ENCODE measurements at regions not wholly inside any gene's neighbourhood (a gene's known extent, or its start where the extent isn't known, plus 50 kb on each side); places are given as distances from the start of the nearest gene placed in this dataset.

DNA sequence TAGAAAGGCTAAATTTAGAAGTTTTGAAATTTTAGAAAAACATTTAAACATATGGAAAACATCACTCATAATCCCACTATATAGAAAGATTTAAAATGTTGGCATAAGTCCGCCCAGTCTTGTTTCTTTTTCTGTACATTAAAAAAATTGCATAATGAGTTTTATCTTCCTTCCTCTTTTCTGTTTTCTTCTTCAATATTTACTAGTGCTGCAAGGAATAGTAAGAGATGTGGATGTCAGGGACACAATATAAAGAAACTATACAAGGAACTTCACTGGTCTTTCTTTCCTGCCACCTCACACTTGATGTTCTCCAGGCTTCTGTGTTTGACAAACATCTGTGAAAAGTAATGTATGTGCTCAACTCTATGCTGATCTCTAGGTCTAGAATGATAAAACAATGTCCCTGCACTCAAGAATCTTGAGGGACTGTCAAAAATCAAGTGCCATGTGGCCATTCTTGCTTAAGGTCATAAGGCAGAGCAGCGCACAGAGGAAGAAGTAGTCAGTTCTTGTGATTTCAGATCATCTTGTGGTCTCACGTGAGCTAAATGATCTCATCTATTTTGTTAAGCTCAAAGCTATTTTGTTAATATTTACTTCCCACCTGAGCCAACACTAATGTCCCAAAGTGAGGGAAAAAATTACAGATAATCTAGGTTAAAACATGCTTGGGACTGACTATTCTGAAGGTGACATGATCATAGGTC is 186.9 kb upstream of the OBI1 start:
- no peak for DNase-seq

DNA sequence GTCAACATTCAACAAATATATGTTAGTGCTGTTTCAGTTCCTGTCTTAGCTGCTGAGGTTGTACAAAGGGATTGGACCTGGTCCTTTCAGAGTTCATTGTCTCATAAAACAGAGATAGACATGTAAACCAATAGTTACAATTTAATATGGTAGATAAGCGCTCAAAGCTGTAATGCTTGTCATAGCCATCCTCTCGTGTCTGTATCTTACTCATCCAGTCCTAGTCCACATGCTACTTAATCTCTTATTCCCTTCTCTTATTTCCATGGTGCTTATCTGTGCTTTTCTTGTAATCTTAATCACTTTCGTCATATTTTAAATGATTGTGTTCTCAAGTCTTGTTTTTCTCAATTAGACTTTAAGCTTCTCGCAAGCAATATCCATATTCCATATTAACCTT is 185.2 kb upstream of the OBI1 start:
- DNase-seq, result no peak

GRCh38 chr13:78841358-78841963 is 182.5 kb upstream of the OBI1 start:
- no peak for DNase-seq

- no peak for DNase-seq
These were observed 177.4 kb upstream of the OBI1 start for GRCh38 chr13:78836238-78836784.

DNA sequence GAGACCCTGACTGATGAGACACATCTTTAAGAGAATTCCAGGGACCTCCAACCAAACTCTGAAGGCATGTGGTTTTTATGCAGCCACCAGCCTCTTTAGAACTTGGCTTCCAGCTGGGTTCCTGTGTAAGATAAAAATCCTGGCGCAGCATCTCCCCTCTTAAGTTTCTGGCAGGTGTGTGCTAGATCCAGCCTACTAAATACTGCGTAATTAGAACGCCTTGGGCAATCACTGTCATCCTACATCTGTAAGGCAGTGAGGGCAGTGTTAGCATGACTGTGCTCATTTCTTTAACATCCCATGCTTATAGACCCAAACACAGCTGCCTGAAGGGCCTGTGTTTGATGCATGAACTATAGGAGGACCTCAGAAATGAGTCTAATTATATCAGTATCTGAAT is 173.5 kb upstream of the OBI1 start:
- DNase-seq, result no peak

DNA sequence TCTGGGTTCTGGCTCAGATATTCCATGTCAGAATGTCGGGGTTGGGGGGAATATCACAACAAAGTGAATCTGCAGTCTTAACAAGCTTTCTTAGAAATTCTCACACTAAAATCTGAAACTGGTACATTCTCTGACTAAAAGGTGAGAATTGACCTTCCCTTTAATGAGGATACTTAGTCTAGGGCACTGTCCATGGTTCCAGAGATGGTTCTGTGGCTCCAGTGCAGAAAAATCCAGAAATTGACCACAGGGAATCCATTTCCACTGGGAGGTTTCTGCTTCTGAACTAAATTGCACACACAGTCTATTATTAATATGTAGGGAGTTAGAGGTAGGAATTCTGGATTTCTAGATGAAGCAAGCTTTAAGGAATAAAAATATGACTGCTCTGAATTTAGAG is 171.6 kb upstream of the OBI1 start:
- DNase-seq, result no peak

GRCh38 chr13:78829821-78830220 is 170.9 kb upstream of the OBI1 start:
- no peak for DNase-seq

GRCh38 chr13:78827471-78827870 is 168.5 kb upstream of the OBI1 start:
- DNase-seq, result no peak

DNA sequence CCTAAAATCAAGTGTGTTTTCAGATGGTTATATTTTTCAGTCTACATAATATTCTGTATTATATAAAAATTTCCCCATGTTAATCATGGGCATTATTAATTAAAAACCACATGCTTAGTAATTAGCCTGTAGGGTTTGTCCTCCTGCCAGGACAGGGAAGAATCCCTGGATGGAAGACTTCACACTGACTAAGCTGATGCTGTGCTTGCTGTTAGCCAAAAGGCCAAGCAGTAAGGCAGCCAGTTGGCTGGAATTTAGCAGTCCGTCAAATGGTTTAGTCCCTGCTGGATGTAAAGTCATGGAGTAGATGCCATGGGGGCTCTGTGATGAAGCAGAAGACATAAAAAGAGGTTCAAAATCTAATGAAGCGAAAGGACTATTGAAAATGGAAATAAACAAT is 168.0 kb upstream of the OBI1 start:
- DNase-seq, result no peak

DNA sequence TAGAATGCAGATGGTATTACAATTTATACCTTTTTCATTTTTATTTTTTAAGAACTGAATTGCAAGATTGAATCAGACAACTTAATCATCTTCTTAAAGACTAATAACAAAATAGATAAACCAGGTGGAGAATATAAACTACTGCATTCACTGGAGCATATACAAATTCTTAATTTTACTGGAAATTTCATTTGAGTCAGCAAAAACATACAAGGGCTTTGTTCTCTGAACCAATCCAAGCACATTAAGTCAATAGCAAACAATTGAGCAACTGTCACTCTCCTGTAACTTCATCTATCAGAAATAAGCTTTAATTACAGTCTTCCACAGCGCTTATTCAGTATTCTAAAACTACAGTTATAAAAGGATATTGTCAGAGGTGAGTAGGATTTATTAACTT is 167.4 kb upstream of the OBI1 start:
- no peak for DNase-seq

DNA sequence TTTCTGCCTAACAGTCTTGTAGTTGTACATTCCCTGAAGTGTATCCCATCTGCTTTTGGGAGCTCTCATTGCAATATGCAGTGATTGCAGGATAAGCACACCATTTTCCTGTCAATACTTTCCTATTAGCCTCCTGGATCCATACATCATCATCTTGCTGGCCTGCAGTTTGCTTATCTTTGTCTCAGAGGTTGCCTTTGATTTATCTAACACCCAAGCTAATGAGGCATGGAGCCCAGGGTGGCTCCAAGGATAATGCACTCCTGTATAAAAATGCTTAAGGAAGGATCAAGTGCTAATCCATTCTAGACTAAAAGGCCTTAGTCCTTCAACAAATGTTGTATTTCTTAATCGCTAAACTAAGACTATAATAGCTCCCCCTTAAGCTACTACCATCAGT is 161.6 kb upstream of the OBI1 start:
- DNase-seq, result no peak

DNA sequence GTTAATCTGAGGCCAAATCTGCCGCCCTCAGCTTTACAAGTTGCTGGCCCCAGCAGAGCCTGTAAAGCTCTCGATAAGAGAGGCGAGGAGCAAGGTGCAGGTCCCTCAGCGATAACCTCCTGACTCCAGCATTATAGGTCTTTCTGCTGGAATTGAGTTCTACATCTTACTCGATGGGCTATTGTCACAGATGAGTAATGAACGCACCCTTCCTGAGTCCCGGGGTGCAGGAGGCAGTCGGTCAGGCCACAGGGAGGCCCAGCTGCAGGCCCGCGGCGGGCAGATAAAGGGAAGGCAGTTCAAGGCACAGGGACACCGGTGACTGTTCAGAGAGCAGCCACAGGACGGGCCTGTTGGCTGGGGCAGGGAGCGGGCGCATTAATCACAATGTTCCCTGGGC is 157.6 kb upstream of the OBI1 start:
- no peak for DNase-seq

GRCh38 chr13:78816154-78816553 is 157.2 kb upstream of the OBI1 start:
- no peak for DNase-seq

DNA sequence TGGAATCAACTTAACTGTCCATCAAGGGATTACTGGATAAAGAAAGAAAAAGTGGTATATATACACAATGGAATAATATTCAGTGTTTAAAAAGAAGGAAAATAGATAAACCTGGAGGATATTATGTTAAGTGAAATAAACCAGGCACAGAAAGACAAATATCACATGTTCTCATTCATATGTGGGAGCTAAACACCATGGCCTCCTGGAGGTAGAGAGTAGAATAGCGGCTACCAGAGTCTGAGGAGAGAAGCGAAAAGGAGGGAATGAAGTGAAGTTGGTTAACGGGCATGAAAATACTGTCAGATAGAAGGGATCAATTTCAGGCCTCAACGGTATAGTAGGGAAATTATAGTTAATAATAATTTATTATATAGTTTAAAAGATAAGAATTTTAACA is 147.5 kb upstream of the OBI1 start:
- DNase-seq, result peak; percentile 58

- DNase-seq, result no peak
These were observed 144.0 kb upstream of the OBI1 start for GRCh38 chr13:78802912-78803311.

- peak; percentile 32 for DNase-seq
These were observed 128.2 kb upstream of the OBI1 start for GRCh38 chr13:78787190-78787589.

DNA sequence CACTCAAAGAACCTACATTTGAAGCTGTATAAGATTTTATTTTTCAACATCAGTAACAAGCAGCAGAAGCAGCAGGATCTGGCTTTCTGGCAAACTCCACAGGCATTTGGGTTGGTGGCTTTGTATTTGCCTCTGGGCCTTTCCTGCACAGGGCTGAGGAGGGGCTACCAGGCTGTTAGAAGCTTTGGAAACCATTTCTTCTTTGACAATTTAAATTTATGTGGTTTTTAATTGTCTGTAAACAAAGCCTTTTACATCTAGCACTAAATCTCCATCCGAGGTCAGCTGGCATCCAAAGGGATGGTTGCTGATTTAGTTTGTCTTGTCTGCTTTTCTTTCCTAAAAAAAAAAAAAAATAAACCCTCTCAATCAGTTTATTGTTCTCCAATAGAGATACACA is 127.5 kb upstream of the OBI1 start:
- no peak for DNase-seq

DNA sequence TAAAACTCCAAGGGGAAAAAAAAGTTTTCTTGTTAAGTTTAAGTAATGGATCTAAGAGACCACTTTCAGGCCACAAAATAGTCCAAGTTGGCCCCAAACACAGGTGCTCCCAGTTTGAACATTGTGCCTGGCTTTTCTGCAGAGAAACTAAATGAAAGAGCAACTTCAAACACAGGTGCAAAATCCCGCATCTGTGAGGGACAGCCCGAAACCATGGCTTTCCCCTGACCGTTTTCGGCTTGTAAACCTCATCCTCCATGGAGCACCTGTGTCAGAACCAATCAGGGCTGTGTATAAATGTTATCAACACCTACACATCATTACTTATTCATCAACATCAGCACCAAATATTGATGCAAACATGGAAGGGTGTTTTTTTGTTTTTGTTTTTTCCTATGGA is 126.8 kb upstream of the OBI1 start:
- no peak for DNase-seq

DNA sequence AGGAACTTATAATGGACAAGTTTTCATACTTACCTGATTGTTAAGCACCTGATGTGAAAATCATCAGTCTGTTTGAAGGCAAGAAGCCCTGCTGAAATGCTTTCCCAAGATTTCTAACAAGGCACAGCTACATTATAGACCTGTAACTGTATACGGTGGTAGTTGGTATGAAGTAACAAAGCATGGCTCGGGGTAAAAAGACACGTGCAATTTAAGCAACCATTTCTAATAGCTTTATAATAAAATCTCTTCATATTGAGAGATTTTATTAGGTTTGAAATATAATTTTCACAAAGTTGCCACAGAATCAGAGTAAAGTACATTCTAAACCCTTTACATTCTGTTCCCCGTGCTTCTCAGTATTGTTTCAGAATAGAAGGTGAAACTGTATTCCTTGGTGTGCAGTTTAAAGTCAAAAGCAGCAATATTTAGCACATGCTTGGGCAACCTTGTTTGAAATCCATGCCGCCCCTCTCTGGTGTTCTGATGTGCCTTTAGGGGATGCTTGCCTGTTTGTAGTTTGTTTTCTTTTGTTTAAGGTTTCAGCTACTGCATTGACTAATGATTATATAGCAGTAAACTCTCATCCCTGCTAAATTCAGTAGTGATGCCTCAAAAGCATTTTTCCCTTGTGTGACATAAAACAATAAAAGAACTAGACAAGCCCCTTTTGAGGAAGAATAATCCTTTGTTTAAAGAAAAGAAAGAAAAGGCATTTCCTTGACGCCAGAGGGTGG is 125.2 kb upstream of the OBI1 start:
- no peak for DNase-seq

GRCh38 chr13:78780708-78781107 is 121.8 kb upstream of the OBI1 start:
- no peak for DNase-seq

DNA sequence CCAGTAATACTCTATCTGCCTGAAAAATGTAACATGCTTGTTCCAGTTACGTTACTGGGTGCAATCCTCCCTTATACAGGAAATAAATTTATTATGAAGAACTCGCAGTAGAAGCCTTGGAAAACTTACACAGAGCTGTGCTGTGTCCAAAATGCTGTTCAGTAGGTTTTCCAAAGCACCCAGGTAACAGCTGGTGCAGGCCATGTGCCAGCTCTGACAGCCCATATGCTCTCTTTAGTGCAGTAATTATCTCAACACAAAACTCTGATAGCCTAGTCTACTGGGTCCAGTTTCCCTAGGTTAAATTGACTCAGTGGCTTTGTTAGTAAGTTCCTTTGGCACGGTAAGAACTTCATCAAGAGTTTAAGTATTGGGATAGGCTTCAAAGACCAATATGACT is 120.7 kb upstream of the OBI1 start:
- DNase-seq, result no peak

- DNase-seq, result no peak
These were observed 119.0 kb upstream of the OBI1 start for GRCh38 chr13:78777976-78778375.

DNA sequence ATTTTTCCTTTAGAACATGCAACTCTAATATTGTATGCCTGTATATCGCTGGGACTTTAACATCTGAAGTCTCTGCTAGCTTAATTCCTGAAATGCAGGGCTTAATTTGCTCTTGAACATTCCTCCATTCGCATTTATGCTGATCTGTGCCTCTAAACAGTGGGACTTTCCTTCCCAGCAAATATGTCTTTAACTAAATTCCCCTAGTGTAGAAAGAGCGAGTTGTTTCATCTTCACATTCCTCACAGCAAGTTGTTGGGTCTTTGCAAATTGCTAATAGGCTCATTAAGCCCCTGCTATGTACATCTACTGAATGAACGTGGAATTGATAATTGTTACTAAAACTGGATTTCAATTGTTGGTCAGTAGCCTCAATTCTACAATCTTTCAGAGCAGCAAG is 118.4 kb upstream of the OBI1 start:
- DNase-seq, result no peak

DNA sequence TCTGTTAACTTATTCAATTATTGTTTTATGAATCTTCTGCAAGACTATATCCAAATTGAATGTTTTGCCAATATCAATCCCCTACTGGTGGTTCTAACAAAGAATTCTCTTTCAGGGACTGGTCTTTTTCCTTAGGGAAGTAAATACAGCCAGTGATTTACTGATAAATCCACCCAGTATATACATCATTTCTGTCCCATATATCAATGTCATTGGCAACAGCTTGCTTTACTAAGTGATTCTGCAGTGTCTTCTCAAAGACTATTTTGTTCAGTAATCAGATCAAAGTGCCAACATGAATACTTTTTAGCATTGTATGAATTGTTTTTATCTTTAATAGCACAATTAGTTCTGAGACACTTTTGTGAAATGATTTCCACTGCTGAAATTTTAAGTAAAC is 114.0 kb upstream of the OBI1 start:
- DNase-seq, result no peak

Data from hematopoietic multipotent progenitor cell treated with erythropoietin and hydrocortisone succinate and interleukin-3 and kit ligand, for 6 days (in vitro differentiated cells).